SU-DHL-6 (cell line): ENCODE measurements at regions not wholly inside any gene's neighbourhood (a gene's known extent, or its start where the extent isn't known, plus 50 kb on each side); places are given as distances from the start of the nearest gene placed in this dataset.

Experiments
- H2AFZ ChIP-seq: fragments of 200-600 bp; sonication (generic); 2 replicates; pipeline ENCODE4 v1.6.1; 2014; ENCODE audit warnings: low read depth, mild to moderate bottlenecking, moderate library complexity, mixed read lengths, antibody characterized with exemption, low read length; ENCODE audit not compliant: severe bottlenecking
- H3F3A ChIP-seq: fragments of 200-600 bp; shearing (Covaris generic); 2 replicates; pipeline ENCODE4 v1.6.0; 2016; ENCODE audit warnings: antibody characterized with exemption, mild to moderate bottlenecking; ENCODE audit not compliant: insufficient read depth
- H3K27ac ChIP-seq: fragments of 200-600 bp; sonication (generic); 2 replicates; pipeline ENCODE4 v1.5.1; 2016; ENCODE audit warnings: low read depth, mild to moderate bottlenecking, low read length, moderate library complexity, mixed read lengths
- H3K27me3 ChIP-seq: fragments of 200-600 bp; sonication (generic), shearing (Covaris generic); 2 replicates; pipeline ENCODE4 v1.6.0; 2014; ENCODE audit warnings: mild to moderate bottlenecking, low read length
- H3K36me3 ChIP-seq: fragments of 200-600 bp; sonication (generic); 2 replicates; pipeline ENCODE4 v1.6.1; 2014; ENCODE audit warnings: mild to moderate bottlenecking, low read length, mixed read lengths
- H3K4me2 ChIP-seq: fragments of 300-600, 200-600 bp; shearing (Covaris generic), sonication (generic); 2 replicates; pipeline ENCODE4 v1.6.0; 2014; ENCODE audit warnings: low read length, low read depth, mild to moderate bottlenecking; ENCODE audit not compliant: poor library complexity, severe bottlenecking
- H3K4me3 ChIP-seq: fragments of 200-600 bp; sonication (generic); 2 replicates; pipeline ENCODE4 v1.5.1; 2014; ENCODE audit warnings: antibody characterized with exemption, low read length, mild to moderate bottlenecking, mixed read lengths; ENCODE audit not compliant: insufficient read depth, poor library complexity, severe bottlenecking
- H3K79me2 ChIP-seq: fragments of 200-600 bp; sonication (generic); 2 replicates; pipeline ENCODE4 v1.6.1; 2014; ENCODE audit warnings: mild to moderate bottlenecking, low read length, moderate library complexity; ENCODE audit not compliant: insufficient read depth
- H3K9ac ChIP-seq: fragments of 200-600 bp; sonication (generic); 2 replicates; pipeline ENCODE4 v1.7.0; 2014; ENCODE audit warnings: mild to moderate bottlenecking, low read length
- H3K9me2 ChIP-seq: fragments of 200-600 bp; sonication (generic); replicated peaks from 2 replicates; pipeline ENCODE4 v1.6.1; 2014; ENCODE audit warnings: low read length; ENCODE audit not compliant: insufficient read depth
- H3K9me3 ChIP-seq: fragments of 200-600 bp; sonication (generic); 2 replicates; pipeline ENCODE4 v1.6.1; 2014; ENCODE audit warnings: low read length, mixed read lengths; ENCODE audit not compliant: insufficient read depth
- H4K20me1 ChIP-seq: fragments of 200-600 bp; sonication (generic); 2 replicates; pipeline ENCODE4 v1.6.1; 2014; ENCODE audit warnings: low read depth, mild to moderate bottlenecking, antibody characterized with exemption, low read length, moderate library complexity, mixed read lengths
- CTCF ChIP-seq: fragments of 200-600 bp; sonication (generic); IDR thresholded peaks from one replicate; pipeline ENCODE4 v1.5.1; 2017; ENCODE audit warnings: antibody characterized with exemption, mild to moderate bottlenecking, low read length, moderate library complexity; ENCODE audit not compliant: insufficient read depth, poor library complexity, severe bottlenecking
- EZH2phosphoT487 ChIP-seq: fragments of 200-600 bp; sonication (generic), shearing (Covaris generic); conservative IDR thresholded peaks from 2 replicates; pipeline ENCODE4 v1.6.1; 2018; ENCODE audit warnings: mild to moderate bottlenecking, antibody characterized with exemption, low read length, moderate library complexity, mixed read lengths

- Histone ChIP-seq H3K4me2 (no peak overlapping the region), H3F3A (peaks cover 4% of the 10 kb centered on the region; the same call in 1 of the 2 replicates), H3K27ac (no peak overlapping the region), H3K36me3 (no peaks in the 10 kb centered on the region), H4K20me1 (no peaks in the 10 kb centered on the region), H3K27me3 (no peaks in the 10 kb centered on the region), H3K79me2 (no peaks in the 10 kb centered on the region), H2AFZ (no peak overlapping the region), H3K4me3 (no peak overlapping the region), H3K9me2 (no peaks in the 10 kb centered on the region), H3K9ac (no peak overlapping the region), H3K9me3 (no peaks in the 10 kb centered on the region)
- TF ChIP-seq CTCF (no peak), EZH2phosphoT487 (no peak)
Observed at GRCh38 chr12:111048991-111049390, 128.6 kb upstream of the MYL2 start.

- Histone ChIP-seq H3K4me3 (no peak overlapping the region), H3K9me2 (no peaks in the 10 kb centered on the region), H3F3A (peaks cover 4% of the 10 kb centered on the region; the same call in 1 of the 2 replicates), H3K4me2 (no peak overlapping the region), H4K20me1 (no peaks in the 10 kb centered on the region), H3K9ac (no peak overlapping the region), H3K36me3 (no peaks in the 10 kb centered on the region), H3K79me2 (no peaks in the 10 kb centered on the region), H3K9me3 (no peaks in the 10 kb centered on the region), H3K27me3 (no peaks in the 10 kb centered on the region), H2AFZ (no peak overlapping the region), H3K27ac (no peak overlapping the region)
- TF ChIP-seq EZH2phosphoT487 (no peak), CTCF (no peak)
Observed at GRCh38 chr12:111046896-111047295, 126.5 kb upstream of the MYL2 start.

- no peaks in the 10 kb centered on the region for H3K9me3 ChIP-seq
- no peak overlapping the region for H3K9ac ChIP-seq
- TF ChIP-seq CTCF (no peak), EZH2phosphoT487 (no peak)
- H4K20me1 ChIP-seq = no peaks in the 10 kb centered on the region
- H2AFZ ChIP-seq = no peak overlapping the region
- no peak overlapping the region for H3K27ac ChIP-seq
- H3K79me2 ChIP-seq = no peaks in the 10 kb centered on the region
- no peaks in the 10 kb centered on the region for H3K36me3 ChIP-seq
- H3F3A ChIP-seq = no peaks in the 10 kb centered on the region; the same call in 1 of the 2 replicates
- H3K4me3 ChIP-seq = no peak overlapping the region
- H3K27me3 ChIP-seq = no peaks in the 10 kb centered on the region
- H3K4me2 ChIP-seq = no peak overlapping the region
- no peaks in the 10 kb centered on the region for H3K9me2 ChIP-seq
Observed at GRCh38 chr12:111045941-111046340, 125.6 kb upstream of the MYL2 start.

GRCh38 chr12:111041091-111041490, 120.7 kb upstream of the MYL2 start:
- H4K20me1 ChIP-seq = no peaks in the 10 kb centered on the region
- no peak overlapping the region for H2AFZ ChIP-seq
- no peaks in the 10 kb centered on the region for H3K79me2 ChIP-seq
- H3K4me2 ChIP-seq = peak overlapping the region; percentile 40
- H3K27ac ChIP-seq = peak overlapping the region; percentile 71
- TF ChIP-seq CTCF (no peak), EZH2phosphoT487 (no peak)
- peak overlapping the region; percentile 13; the same call in 1 of the 2 replicates for H3K9ac ChIP-seq
- H3K4me3 ChIP-seq = peak overlapping the region; percentile 18
- H3K27me3 ChIP-seq = no peaks in the 10 kb centered on the region
- H3K9me2 ChIP-seq = no peaks in the 10 kb centered on the region
- peaks cover 8% of the 10 kb centered on the region; the same call in 1 of the 2 replicates for H3F3A ChIP-seq
- H3K36me3 ChIP-seq = no peaks in the 10 kb centered on the region
- no peaks in the 10 kb centered on the region for H3K9me3 ChIP-seq
